ENCODE measurements at regions not wholly inside any gene's neighbourhood (a gene's known extent, or its start where the extent isn't known, plus 50 kb on each side); places are given as distances from the start of the nearest gene placed in this dataset.

DNA sequence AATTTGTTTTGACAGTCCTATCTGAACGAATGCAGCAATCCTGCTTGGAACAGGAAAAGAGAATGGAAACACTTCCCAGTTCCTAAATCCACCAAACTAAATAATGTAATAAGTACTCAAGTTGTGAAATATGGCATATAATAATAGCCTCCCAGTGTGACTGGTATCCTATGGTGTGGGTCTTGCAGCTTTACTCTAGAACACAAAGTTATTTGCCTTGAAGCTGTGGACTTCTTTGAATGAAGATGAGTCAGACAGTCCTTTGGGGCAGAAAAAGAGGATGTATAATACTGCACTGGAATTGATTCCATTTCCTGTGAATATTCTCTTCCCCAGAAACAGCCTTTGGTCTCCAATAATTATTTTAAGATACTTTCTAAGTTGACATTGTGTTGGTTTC is 887.0 kb downstream of the KCNA4 start:
- no TSS peak for BruUV-seq (replicated peaks)
- Histone ChIP-seq H3K27ac (ENCODE audit: low read depth, low read length) (no peak overlapping the region), H3K36me3 (ENCODE audit: control insufficient read depth in 1 of 2, insufficient read depth in 2 of 2, low read length in 2 of 2) (no peaks in the 10 kb centered on the region), H3K27me3 (ENCODE audit: insufficient read depth, low read length) (no peaks in the 10 kb centered on the region), H3K4me2 (ENCODE audit: low read length) (no peak overlapping the region), H3K9me2 (ENCODE audit: insufficient read depth) (no peaks in the 10 kb centered on the region), H2AFZ (ENCODE audit: low read depth, low read length, poor library complexity, severe bottlenecking) (no peak overlapping the region), H3K9me3 (ENCODE audit: control insufficient read depth in 1 of 2, insufficient read depth in 1 of 2, low read depth in 1 of 2, low read length in 2 of 2) (no peaks in the 10 kb centered on the region), H3K9ac (ENCODE audit: low read length) (no peak overlapping the region), H4K20me1 (ENCODE audit: insufficient read depth) (no peaks in the 10 kb centered on the region), H3K4me3 (replicated peaks in 1 of 2; ENCODE audit: low read depth in 1 of 2, low read length in 2 of 2) (no peak overlapping the region), H3K79me2 (ENCODE audit: insufficient read depth, low read length) (no peaks in the 10 kb centered on the region), H3K4me1 (ENCODE audit: control insufficient read depth in 1 of 2, insufficient read depth in 2 of 2, low read length in 2 of 2) (no peaks in the 10 kb centered on the region)
- ATAC-seq: no peak
- ChIA-PET CTCF (no interaction called here), RAD21 (ENCODE audit: low non-redundant PET in 1 of 2, low total read pairs in 2 of 2, uncharacterized antibody in 2 of 2, unreplicated experiment in 2 of 2) (no interaction called here), POLR2A (no interaction called here)
- intact Hi-C loops (cut with micrococcal nuclease): no loop called here
- no peak for DNase-seq (ENCODE audit: low read depth, low spot score)
- TF ChIP-seq YY1 (IDR thresholded peaks at IDR 0.05; ENCODE audit: extremely low read depth, insufficient replicate concordance, low read depth, low read length): no peak
- TF ChIP-seq SIN3A (IDR thresholded peaks at IDR 0.05; ENCODE audit: low read depth): no peak
- TF ChIP-seq POLR2AphosphoS5 (IDR thresholded peaks at IDR 0.05; ENCODE audit: low read depth, low read length): no peak
- TF ChIP-seq JUND (IDR thresholded peaks at IDR 0.05): no peak
- TF ChIP-seq, protein P1, sequence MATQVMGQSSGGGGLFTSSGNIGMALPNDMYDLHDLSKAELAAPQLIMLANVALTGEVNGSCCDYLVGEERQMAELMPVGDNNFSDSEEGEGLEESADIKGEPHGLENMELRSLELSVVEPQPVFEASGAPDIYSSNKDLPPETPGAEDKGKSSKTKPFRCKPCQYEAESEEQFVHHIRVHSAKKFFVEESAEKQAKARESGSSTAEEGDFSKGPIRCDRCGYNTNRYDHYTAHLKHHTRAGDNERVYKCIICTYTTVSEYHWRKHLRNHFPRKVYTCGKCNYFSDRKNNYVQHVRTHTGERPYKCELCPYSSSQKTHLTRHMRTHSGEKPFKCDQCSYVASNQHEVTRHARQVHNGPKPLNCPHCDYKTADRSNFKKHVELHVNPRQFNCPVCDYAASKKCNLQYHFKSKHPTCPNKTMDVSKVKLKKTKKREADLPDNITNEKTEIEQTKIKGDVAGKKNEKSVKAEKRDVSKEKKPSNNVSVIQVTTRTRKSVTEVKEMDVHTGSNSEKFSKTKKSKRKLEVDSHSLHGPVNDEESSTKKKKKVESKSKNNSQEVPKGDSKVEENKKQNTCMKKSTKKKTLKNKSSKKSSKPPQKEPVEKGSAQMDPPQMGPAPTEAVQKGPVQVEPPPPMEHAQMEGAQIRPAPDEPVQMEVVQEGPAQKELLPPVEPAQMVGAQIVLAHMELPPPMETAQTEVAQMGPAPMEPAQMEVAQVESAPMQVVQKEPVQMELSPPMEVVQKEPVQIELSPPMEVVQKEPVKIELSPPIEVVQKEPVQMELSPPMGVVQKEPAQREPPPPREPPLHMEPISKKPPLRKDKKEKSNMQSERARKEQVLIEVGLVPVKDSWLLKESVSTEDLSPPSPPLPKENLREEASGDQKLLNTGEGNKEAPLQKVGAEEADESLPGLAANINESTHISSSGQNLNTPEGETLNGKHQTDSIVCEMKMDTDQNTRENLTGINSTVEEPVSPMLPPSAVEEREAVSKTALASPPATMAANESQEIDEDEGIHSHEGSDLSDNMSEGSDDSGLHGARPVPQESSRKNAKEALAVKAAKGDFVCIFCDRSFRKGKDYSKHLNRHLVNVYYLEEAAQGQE (IDR thresholded peaks at IDR 0.05; ENCODE audit: low read depth): no peak
- no peak for TF ChIP-seq POLR2A (IDR thresholded peaks at IDR 0.05; ENCODE audit: borderline replicate concordance, extremely low read depth, insufficient read depth, insufficient read length)
- TF ChIP-seq ZNF274 (IDR thresholded peaks at IDR 0.05; ENCODE audit: low read depth, low read length): no peak
- no peak for TF ChIP-seq EZH2phosphoT487 (IDR thresholded peaks at IDR 0.05; ENCODE audit: borderline replicate concordance)
- TF ChIP-seq SP1 (IDR thresholded peaks at IDR 0.05; ENCODE audit: low read depth): no peak
- no peak for TF ChIP-seq ELF1 (IDR thresholded peaks at IDR 0.05; ENCODE audit: borderline replicate concordance, low read depth)
- no peak for TF ChIP-seq TCF7L2 (IDR thresholded peaks at IDR 0.05; ENCODE audit: borderline replicate concordance, extremely low read depth, insufficient read depth, insufficient read length)
- no peak for TF ChIP-seq ZFX (IDR thresholded peaks at IDR 0.05)
- TF ChIP-seq, protein P2, sequence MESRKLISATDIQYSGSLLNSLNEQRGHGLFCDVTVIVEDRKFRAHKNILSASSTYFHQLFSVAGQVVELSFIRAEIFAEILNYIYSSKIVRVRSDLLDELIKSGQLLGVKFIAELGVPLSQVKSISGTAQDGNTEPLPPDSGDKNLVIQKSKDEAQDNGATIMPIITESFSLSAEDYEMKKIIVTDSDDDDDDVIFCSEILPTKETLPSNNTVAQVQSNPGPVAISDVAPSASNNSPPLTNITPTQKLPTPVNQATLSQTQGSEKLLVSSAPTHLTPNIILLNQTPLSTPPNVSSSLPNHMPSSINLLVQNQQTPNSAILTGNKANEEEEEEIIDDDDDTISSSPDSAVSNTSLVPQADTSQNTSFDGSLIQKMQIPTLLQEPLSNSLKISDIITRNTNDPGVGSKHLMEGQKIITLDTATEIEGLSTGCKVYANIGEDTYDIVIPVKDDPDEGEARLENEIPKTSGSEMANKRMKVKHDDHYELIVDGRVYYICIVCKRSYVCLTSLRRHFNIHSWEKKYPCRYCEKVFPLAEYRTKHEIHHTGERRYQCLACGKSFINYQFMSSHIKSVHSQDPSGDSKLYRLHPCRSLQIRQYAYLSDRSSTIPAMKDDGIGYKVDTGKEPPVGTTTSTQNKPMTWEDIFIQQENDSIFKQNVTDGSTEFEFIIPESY (IDR thresholded peaks at IDR 0.05; ENCODE audit: extremely low read depth, insufficient replicate concordance, low read length): no peak
- TF ChIP-seq FOSL1 (IDR thresholded peaks at IDR 0.05; ENCODE audit: low read depth): no peak
- no peak for TF ChIP-seq RAD21 (IDR thresholded peaks at IDR 0.05; ENCODE audit: low read depth)
- TF ChIP-seq, protein P3, sequence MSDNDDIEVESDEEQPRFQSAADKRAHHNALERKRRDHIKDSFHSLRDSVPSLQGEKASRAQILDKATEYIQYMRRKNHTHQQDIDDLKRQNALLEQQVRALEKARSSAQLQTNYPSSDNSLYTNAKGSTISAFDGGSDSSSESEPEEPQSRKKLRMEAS (IDR thresholded peaks at IDR 0.05): no peak
- no peak for TF ChIP-seq EZH2 (IDR thresholded peaks at IDR 0.05)
- TF ChIP-seq, protein P4, sequence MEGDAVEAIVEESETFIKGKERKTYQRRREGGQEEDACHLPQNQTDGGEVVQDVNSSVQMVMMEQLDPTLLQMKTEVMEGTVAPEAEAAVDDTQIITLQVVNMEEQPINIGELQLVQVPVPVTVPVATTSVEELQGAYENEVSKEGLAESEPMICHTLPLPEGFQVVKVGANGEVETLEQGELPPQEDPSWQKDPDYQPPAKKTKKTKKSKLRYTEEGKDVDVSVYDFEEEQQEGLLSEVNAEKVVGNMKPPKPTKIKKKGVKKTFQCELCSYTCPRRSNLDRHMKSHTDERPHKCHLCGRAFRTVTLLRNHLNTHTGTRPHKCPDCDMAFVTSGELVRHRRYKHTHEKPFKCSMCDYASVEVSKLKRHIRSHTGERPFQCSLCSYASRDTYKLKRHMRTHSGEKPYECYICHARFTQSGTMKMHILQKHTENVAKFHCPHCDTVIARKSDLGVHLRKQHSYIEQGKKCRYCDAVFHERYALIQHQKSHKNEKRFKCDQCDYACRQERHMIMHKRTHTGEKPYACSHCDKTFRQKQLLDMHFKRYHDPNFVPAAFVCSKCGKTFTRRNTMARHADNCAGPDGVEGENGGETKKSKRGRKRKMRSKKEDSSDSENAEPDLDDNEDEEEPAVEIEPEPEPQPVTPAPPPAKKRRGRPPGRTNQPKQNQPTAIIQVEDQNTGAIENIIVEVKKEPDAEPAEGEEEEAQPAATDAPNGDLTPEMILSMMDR (IDR thresholded peaks at IDR 0.05 in 2 of 3, conservative IDR thresholded peaks at IDR 0.05 in 1 of 3; ENCODE audit: borderline replicate concordance in 1 of 3, insufficient read depth in 1 of 3, low read depth in 2 of 3, low read length in 2 of 3): no peak
- TF ChIP-seq SRF (IDR thresholded peaks at IDR 0.05; ENCODE audit: low read depth): no peak
